Adrenal gland (tissue), 9 donors: ENCODE measurements at regions not wholly inside any gene's neighbourhood (a gene's known extent, or its start where the extent isn't known, plus 50 kb on each side); places are given as distances from the start of the nearest gene placed in this dataset.

ENCODE experiments used
- DNase-seq, 7 donors: peaks; one replicate each; pipeline ENCODE4 v3.0.0-alpha.2; 2019 to 2020
- H3K27ac ChIP-seq, 5 donors: fragments of 200-600 bp; sonication (generic) in 4 of 5; 1 replicate in 3 of 5; 2 replicates in 2 of 5; pipeline versions ENCODE4 v1.5.1 to v1.8.0; 2016 to 2020; ENCODE audit warnings: mild to moderate bottlenecking in 1 of 5
- H3K27me3 ChIP-seq: fragments of 200-600 bp; 2 replicates; pipeline ENCODE4 v1.8.0; 2021
- H3K36me3 ChIP-seq, 2 donors: fragments of 200-600 bp; replicated peaks in 1 of 2; 1 replicate in 1 of 2; 2 replicates in 1 of 2; pipeline versions ENCODE4 v1.5.1 to v1.8.0; 2018 to 2022
- H3K4me1 ChIP-seq, 2 donors: fragments of 200-600 bp; replicated peaks in 1 of 2; 1 replicate in 1 of 2; 2 replicates in 1 of 2; pipeline versions ENCODE4 v1.5.1 to v1.8.0; 2018 to 2021
- H3K4me3 ChIP-seq, 4 donors: fragments of 200-600 bp; sonication (generic) in 3 of 4; one replicate each; pipeline ENCODE4 v1.5.1; 2016 to 2018
- H3K9me3 ChIP-seq, 3 donors: fragments of 200-600 bp; sonication (generic) in 1 of 3; replicated peaks in 1 of 3; 1 replicate in 2 of 3; 2 replicates in 1 of 3; pipeline versions ENCODE4 v1.5.1 to v1.8.0; 2016 to 2021
- CTCF ChIP-seq, 6 experiments: fragments of 450-650 bp in 4 of 6; fragments of 200-600 bp in 2 of 6; sonication (generic) in 1 of 6; IDR thresholded peaks; 1 replicate in 5 of 6; 2 replicates in 1 of 6; pipeline versions ENCODE4 v1.5.1 to v1.8.0; 2016 to 2021; ENCODE audit warnings: antibody characterized with exemption in 6 of 6, mild to moderate bottlenecking in 2 of 6, moderate library complexity in 1 of 6
- POLR2A ChIP-seq, 2 donors: fragments of 450-650 bp; IDR thresholded peaks; one replicate each; pipeline ENCODE4 v1.6.1; 2017; ENCODE audit warnings: antibody characterized with exemption in 2 of 2, mild to moderate bottlenecking in 2 of 2, moderate library complexity in 1 of 2
- WGBS, 4 donors: extraction: QIAGEN DNeasy Blood & Tissue Kit in 2 of 4; methylation state at CpG; one replicate each; pipeline versions ENCODE4 v1.1.5 to v1.1.7; 2013 to 2017; 5-methylcytosine and 5-hydroxymethylcytosine counted together
- intact Hi-C, 2 donors: fragments of 100-400 bp; cut with DNase I; formaldehyde crosslinking; loops; one replicate each; pipeline versions ENCODE4 v1.14.1 to v1.15.0; 2022 to 2023
- donor health status: healthy with polysubstance abuse.
- donor health status: Bipolar disorder and iron deficiency.
- donor health status: DM: yes; HTN: yes; CAD: no.
- donor health status: DM: no; HTN: no; CAD: no.
- donor health status: DM: no; HTN: no; CAD: no.

GRCh38 chr18:46256078-46256477 is 151.9 kb downstream of the HAUS1 start:
- no peaks in the 10 kb centered on the region for H3K36me3 ChIP-seq
- intact Hi-C loops, result no loop called here
- no peak overlapping the region for H3K4me3 ChIP-seq
- DNase-seq, result no peak
- H3K4me1 ChIP-seq, result peaks cover 4 to 10% of the 10 kb centered on the region in 2 donors
- H3K27ac ChIP-seq, result no peak overlapping the region
- no peaks in the 10 kb centered on the region for H3K9me3 ChIP-seq
- 90 to 94% (median 92%) methylated on average over 1 of the region's 1 CpG for WGBS, 4 donors
- no peaks in the 10 kb centered on the region for H3K27me3 ChIP-seq
- TF ChIP-seq CTCF (IDR thresholded peaks at IDR 0.05) (no peak), POLR2A (IDR thresholded peaks at IDR 0.05) (no peak)

GRCh38 chr18:46257366-46257765 is 153.2 kb downstream of the HAUS1 start:
- Histone ChIP-seq H3K36me3 (no peaks in the 10 kb centered on the region), H3K27me3 (no peaks in the 10 kb centered on the region), H3K27ac (no peak overlapping the region), H3K4me3 (no peak overlapping the region), H3K4me1 (peaks cover 4 to 10% of the 10 kb centered on the region in 2 donors), H3K9me3 (no peaks in the 10 kb centered on the region)
- no peak for DNase-seq
- TF ChIP-seq CTCF (IDR thresholded peaks at IDR 0.05) (no peak), POLR2A (IDR thresholded peaks at IDR 0.05) (no peak)
- 86 to 94% (median 91%) methylated on average over 3 of the region's 3 CpGs for WGBS, 4 donors
- intact Hi-C loops, result no loop called here

GRCh38 chr18:46260016-46260878 is 156.1 kb downstream of the HAUS1 start:
- intact Hi-C loops, result no loop called here
- H3K4me1 ChIP-seq, result no peaks in the 10 kb centered on the region
- no peaks in the 10 kb centered on the region for H3K9me3 ChIP-seq
- no peak overlapping the region for H3K4me3 ChIP-seq
- H3K27me3 ChIP-seq, result no peaks in the 10 kb centered on the region
- H3K36me3 ChIP-seq, result no peaks in the 10 kb centered on the region
- DNase-seq, result no peak
- 87 to 93% (median 88%) methylated on average over 4 of the region's 4 CpGs for WGBS, 4 donors
- TF ChIP-seq CTCF (IDR thresholded peaks at IDR 0.05) (no peak), POLR2A (IDR thresholded peaks at IDR 0.05) (no peak)
- no peak overlapping the region for H3K27ac ChIP-seq

GRCh38 chr18:46260879-46261143 is 156.6 kb downstream of the HAUS1 start:
- H3K4me3 ChIP-seq, result no peak overlapping the region
- no peaks in the 10 kb centered on the region for H3K4me1 ChIP-seq
- 88 to 95% (median 94%) methylated on average over 3 of the region's 3 CpGs for WGBS, 4 donors
- DNase-seq, result no peak
- H3K27ac ChIP-seq, result no peak overlapping the region
- H3K27me3 ChIP-seq, result no peaks in the 10 kb centered on the region
- intact Hi-C loops, result no loop called here
- no peaks in the 10 kb centered on the region for H3K36me3 ChIP-seq
- H3K9me3 ChIP-seq, result no peaks in the 10 kb centered on the region
- no peak for TF ChIP-seq CTCF (IDR thresholded peaks at IDR 0.05)
- TF ChIP-seq POLR2A (IDR thresholded peaks at IDR 0.05), result no peak
